CD4-positive, alpha-beta memory T cell (primary cell): ENCODE measurements at regions not wholly inside any gene's neighbourhood (a gene's known extent, or its start where the extent isn't known, plus 50 kb on each side); places are given as distances from the start of the nearest gene placed in this dataset.
"Not testable (repeated sequence)": the region's sequence is repeated elsewhere in the genome, so short reads cannot be mapped to it uniquely, and the experiment has no call there.

Experiments
- CTCF ChIA-PET: fragments of 350-600 bp; sonication (Branson Sonifier 250); formaldehyde crosslinking; loops from one replicate; lab custom pipeline; 2021; ENCODE audit warnings: inconsistent platforms; ENCODE audit not compliant: partially characterized antibody; lab: Charles Lee
- POLR2A ChIA-PET: fragments of 350-600 bp; sonication (Branson Sonifier 250); formaldehyde crosslinking; loops from one replicate; lab custom pipeline; 2021; ENCODE audit not compliant: partially characterized antibody; lab: Charles Lee
- DNase-seq, 5 donors: peaks; one replicate each; pipeline versions ENCODE4 v3.0.0 to v3.0.0-alpha.2; 2020 to 2022; ENCODE audit warnings: mixed read lengths in 1 of 5
- H3K27ac ChIP-seq: one replicate; pipeline ENCODE4 v1.7.0; 2013; ENCODE audit warnings: low read depth, low read length
- H3K27me3 ChIP-seq: 2 replicates; pipeline ENCODE4 v1.7.0; 2013; ENCODE audit warnings: mild to moderate bottlenecking, low read length, moderate library complexity; ENCODE audit not compliant: insufficient read depth
- H3K36me3 ChIP-seq: 2 replicates; pipeline ENCODE4 v1.7.0; 2013; ENCODE audit warnings: mild to moderate bottlenecking, low read length, moderate library complexity; ENCODE audit not compliant: insufficient read depth
- H3K4me1 ChIP-seq: 2 replicates; pipeline ENCODE4 v1.7.0; 2013; ENCODE audit warnings: mild to moderate bottlenecking, low read length, moderate library complexity; ENCODE audit not compliant: insufficient read depth
- H3K4me3 ChIP-seq, 2 donors: one replicate each; pipeline ENCODE4 v1.7.0; 2013; ENCODE audit warnings: low read length in 2 of 2, mild to moderate bottlenecking in 1 of 2
- H3K9me3 ChIP-seq, 2 donors: one replicate each; pipeline ENCODE4 v1.7.0; 2013; ENCODE audit warnings: low read length in 2 of 2, control low read depth in 1 of 2; ENCODE audit not compliant: control insufficient read depth in 1 of 2
- H3K27ac Mint-ChIP-seq, 7 donors: one replicate each; pipeline ENCODE4 v1.8.0; 2020 to 2021; ENCODE audit warnings: mixed read lengths in 7 of 7, mild to moderate bottlenecking in 6 of 7, inconsistent platforms in 3 of 7, moderate library complexity in 3 of 7
- H3K27me3 Mint-ChIP-seq, 2 donors: one replicate each; pipeline ENCODE4 v1.8.0; 2020 to 2021; ENCODE audit warnings: mixed read lengths in 2 of 2
- H3K36me3 Mint-ChIP-seq, 2 donors: one replicate each; pipeline ENCODE4 v1.8.0; 2020 to 2021; ENCODE audit warnings: mixed read lengths in 2 of 2, inconsistent platforms in 1 of 2, mild to moderate bottlenecking in 1 of 2
- H3K4me1 Mint-ChIP-seq, 4 donors: one replicate each; pipeline ENCODE4 v1.8.0; 2020 to 2021; ENCODE audit warnings: mixed read lengths in 4 of 4, mild to moderate bottlenecking in 1 of 4
- H3K4me3 Mint-ChIP-seq, 8 donors: one replicate each; pipeline ENCODE4 v1.8.0; 2020 to 2021; ENCODE audit warnings: mixed read lengths in 8 of 8, mild to moderate bottlenecking in 7 of 8, moderate library complexity in 6 of 8, inconsistent platforms in 3 of 8
- H3K9me3 Mint-ChIP-seq, 8 donors: one replicate each; pipeline ENCODE4 v1.8.0; 2020 to 2021; ENCODE audit warnings: mixed read lengths in 8 of 8, mild to moderate bottlenecking in 5 of 8, inconsistent platforms in 3 of 8, moderate library complexity in 1 of 8
- intact Hi-C: fragments of 100-400 bp; cut with micrococcal nuclease; formaldehyde crosslinking; loops from one replicate; pipeline ENCODE4 v1.15.1; 2023

- ChIA-PET POLR2A (no interaction called here), CTCF (no interaction called here)
- H3K4me3 Mint-ChIP-seq, result no peak overlapping the region
- intact Hi-C loops, result no loop called here
- peaks cover 3 to 49% (median 33%) of the 10 kb centered on the region in 8 donors for H3K9me3 Mint-ChIP-seq
- no peaks in the 10 kb centered on the region for H3K36me3 ChIP-seq
- no peak overlapping the region for H3K27ac Mint-ChIP-seq
- H3K27me3 ChIP-seq, result no peaks in the 10 kb centered on the region
- DNase-seq, result no peak
- no peaks in the 10 kb centered on the region for H3K36me3 Mint-ChIP-seq
- H3K4me1 Mint-ChIP-seq, result no peaks in the 10 kb centered on the region
- no peaks in the 10 kb centered on the region for H3K9me3 ChIP-seq
- no peaks in the 10 kb centered on the region for H3K27me3 Mint-ChIP-seq
- H3K4me1 ChIP-seq, result no peaks in the 10 kb centered on the region
- H3K4me3 ChIP-seq, result no peak overlapping the region
- no peak overlapping the region for H3K27ac ChIP-seq
These were observed 130.4 kb downstream of the MTERF1 start for GRCh38 chr7:91750091-91750490.

- Mint-ChIP-seq H3K36me3 (no peaks in the 10 kb centered on the region), H3K27me3 (no peaks in the 10 kb centered on the region), H3K27ac (no peak overlapping the region), H3K4me3 (no peak overlapping the region), H3K9me3 (peaks cover 5 to 39% (median 32%) of the 10 kb centered on the region in 8 donors), H3K4me1 (no peaks in the 10 kb centered on the region)
- no peaks in the 10 kb centered on the region for H3K9me3 ChIP-seq
- H3K36me3 ChIP-seq, result no peaks in the 10 kb centered on the region
- H3K27ac ChIP-seq, result no peak overlapping the region
- H3K4me3 ChIP-seq, result no peak overlapping the region
- CTCF ChIA-PET, result no interaction called here
- intact Hi-C loops, result no loop called here
- H3K27me3 ChIP-seq, result no peaks in the 10 kb centered on the region
- DNase-seq, result no peak
- POLR2A ChIA-PET, result no interaction called here
- no peaks in the 10 kb centered on the region for H3K4me1 ChIP-seq
These were observed 128.4 kb downstream of the MTERF1 start for GRCh38 chr7:91752102-91752501.

GRCh38 chr7:91754280-91754679 lies 126.2 kb downstream of the MTERF1 start:
- H3K4me3 Mint-ChIP-seq, H3K4me1 ChIP-seq, CTCF ChIA-PET, POLR2A ChIA-PET, intact Hi-C loops, DNase-seq, H3K27ac Mint-ChIP-seq, H3K27me3 ChIP-seq, H3K4me3 ChIP-seq, H3K9me3 ChIP-seq, H3K27me3 Mint-ChIP-seq, H3K36me3 ChIP-seq, H3K27ac ChIP-seq, H3K36me3 Mint-ChIP-seq, H3K4me1 Mint-ChIP-seq: not testable (repeated sequence)
- H3K9me3 Mint-ChIP-seq, result peaks cover 10 to 41% (median 32%) of the 10 kb centered on the region in 8 donors

DNA sequence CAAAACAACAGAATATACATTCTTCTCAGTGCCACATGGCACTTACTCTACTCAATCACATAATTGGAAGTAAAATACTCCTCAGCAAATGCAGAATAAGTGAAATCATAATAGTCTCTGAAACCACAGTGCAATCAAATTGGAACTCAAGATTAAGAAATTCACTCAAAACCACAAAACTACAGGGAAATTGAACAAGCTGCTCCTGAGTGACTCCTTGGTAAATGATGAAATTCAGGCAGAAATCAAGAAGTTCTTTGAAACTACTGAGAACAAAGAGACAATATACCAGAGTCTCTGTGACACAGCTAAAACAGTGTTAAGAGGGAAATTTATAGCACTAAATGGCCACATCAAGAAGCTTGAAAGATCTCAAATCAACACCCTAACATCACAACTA lies 125.4 kb downstream of the MTERF1 start:
- POLR2A ChIA-PET, H3K9me3 ChIP-seq, H3K27me3 Mint-ChIP-seq, H3K4me1 ChIP-seq, H3K27ac Mint-ChIP-seq, H3K27ac ChIP-seq, H3K4me3 ChIP-seq, H3K36me3 ChIP-seq, DNase-seq, H3K4me3 Mint-ChIP-seq, H3K4me1 Mint-ChIP-seq, H3K27me3 ChIP-seq, intact Hi-C loops, H3K36me3 Mint-ChIP-seq: not testable (repeated sequence)
- H3K9me3 Mint-ChIP-seq, result peaks cover 10 to 38% (median 27%) of the 10 kb centered on the region in 8 donors
- CTCF ChIA-PET, result interaction anchor here (1.5 kb wide), 1 partner anchor 10 kb away, joined by 4 read pairs; no protein-coding TSS in a partner anchor

- Mint-ChIP-seq H3K27me3 (peaks cover 0 to 2% of the 10 kb centered on the region in 2 donors), H3K27ac (no peak overlapping the region), H3K4me3 (no peak overlapping the region), H3K9me3 (peaks cover 8 to 62% (median 45%) of the 10 kb centered on the region in 8 donors), H3K4me1 (no peaks in the 10 kb centered on the region), H3K36me3 (no peaks in the 10 kb centered on the region)
- H3K4me1 ChIP-seq, result no peaks in the 10 kb centered on the region
- ChIA-PET CTCF (no interaction called here), POLR2A (no interaction called here)
- no peaks in the 10 kb centered on the region for H3K9me3 ChIP-seq
- H3K36me3 ChIP-seq, result no peaks in the 10 kb centered on the region
- no peaks in the 10 kb centered on the region for H3K27me3 ChIP-seq
- intact Hi-C loops, result no loop called here
- no peak overlapping the region for H3K27ac ChIP-seq
- DNase-seq, result no peak
- no peak overlapping the region for H3K4me3 ChIP-seq
These were observed 121.2 kb downstream of the MTERF1 start for GRCh38 chr7:91759205-91759863.

GRCh38 chr7:91767820-91768219 lies 112.7 kb downstream of the MTERF1 start:
- ChIA-PET POLR2A (no interaction called here), CTCF (no interaction called here)
- DNase-seq, result no peak
- H3K9me3 ChIP-seq, result no peaks in the 10 kb centered on the region
- Mint-ChIP-seq H3K27ac (no peak overlapping the region), H3K9me3 (peaks cover 0 to 26% (median 17%) of the 10 kb centered on the region in 8 donors), H3K4me3 (no peak overlapping the region), H3K4me1 (no peaks in the 10 kb centered on the region), H3K27me3 (no peaks in the 10 kb centered on the region), H3K36me3 (no peaks in the 10 kb centered on the region)
- intact Hi-C loops, result no loop called here
- no peaks in the 10 kb centered on the region for H3K27me3 ChIP-seq
- H3K4me1 ChIP-seq, result no peaks in the 10 kb centered on the region
- H3K4me3 ChIP-seq, result no peak overlapping the region
- no peaks in the 10 kb centered on the region for H3K36me3 ChIP-seq
- H3K27ac ChIP-seq, result no peak overlapping the region

- Mint-ChIP-seq H3K36me3 (no peaks in the 10 kb centered on the region), H3K9me3 (peaks cover 0 to 4% (median 0%) of the 10 kb centered on the region in 8 donors)
- intact Hi-C loops, result no loop called here
These were observed 109.1 kb downstream of the MTERF1 start for GRCh38 chr7:91771394-91771793.

More at GRCh38 chr7:91771394-91771793, 109.1 kb downstream of the MTERF1 start:
- H3K36me3 ChIP-seq, result no peaks in the 10 kb centered on the region
- ChIA-PET POLR2A (no interaction called here), CTCF (no interaction called here)
- H3K4me1 Mint-ChIP-seq, result no peaks in the 10 kb centered on the region
- no peak overlapping the region for H3K4me3 Mint-ChIP-seq
- no peak for DNase-seq
- H3K9me3 ChIP-seq, result no peaks in the 10 kb centered on the region
- H3K27ac Mint-ChIP-seq, result no peak overlapping the region
- no peak overlapping the region for H3K4me3 ChIP-seq
- no peaks in the 10 kb centered on the region for H3K4me1 ChIP-seq
- H3K27me3 ChIP-seq, result no peaks in the 10 kb centered on the region
- H3K27me3 Mint-ChIP-seq, result no peaks in the 10 kb centered on the region
- H3K27ac ChIP-seq, result no peak overlapping the region
